Osteoblast (primary cell): ENCODE measurements at regions not wholly inside any gene's neighbourhood (a gene's known extent, or its start where the extent isn't known, plus 50 kb on each side); places are given as distances from the start of the nearest gene placed in this dataset.

Experiments used
- DNase-seq: peaks from one replicate; pipeline ENCODE4 v3.0.0; 2011; ENCODE audit warnings: low spot score, mixed read lengths; ENCODE audit not compliant: insufficient read length; ENCODE audit errors: missing footprints
- H2AFZ ChIP-seq: 2 replicates; pipeline ENCODE4 v1.6.0; 2011; ENCODE audit warnings: mild to moderate bottlenecking, low read length
- H3K27ac ChIP-seq: 2 replicates; pipeline ENCODE4 v1.5.1; 2011; ENCODE audit warnings: mild to moderate bottlenecking, low read depth, low read length, moderate library complexity
- H3K27me3 ChIP-seq: 2 replicates; pipeline ENCODE4 v1.6.0; 2012; ENCODE audit warnings: mild to moderate bottlenecking, control low read depth, inconsistent platforms, low read length, moderate library complexity; ENCODE audit not compliant: insufficient read depth
- H3K36me3 ChIP-seq: 2 replicates; pipeline ENCODE4 v1.5.1; 2011; ENCODE audit warnings: mild to moderate bottlenecking, low read length, control low read depth, moderate library complexity; ENCODE audit not compliant: insufficient read depth
- H3K4me1 ChIP-seq: 2 replicates; pipeline ENCODE4 v1.5.1; 2011; ENCODE audit warnings: mild to moderate bottlenecking, low read length, control low read depth, moderate library complexity; ENCODE audit not compliant: insufficient read depth
- H3K4me2 ChIP-seq: 2 replicates; pipeline ENCODE4 v1.6.0; 2011; ENCODE audit warnings: mild to moderate bottlenecking, low read length; ENCODE audit not compliant: insufficient read depth
- H3K4me3 ChIP-seq: fragments of 200-600 bp; sonication (generic); 3 replicates; pipeline ENCODE4 v1.5.1; 2012; ENCODE audit warnings: mild to moderate bottlenecking, low read length, inconsistent platforms; ENCODE audit not compliant: insufficient read depth
- H3K79me2 ChIP-seq: 2 replicates; pipeline ENCODE4 v1.6.0; 2012; ENCODE audit warnings: mild to moderate bottlenecking, low read length, control low read depth, inconsistent platforms; ENCODE audit not compliant: insufficient read depth
- H3K9me3 ChIP-seq: 2 replicates; pipeline ENCODE4 v1.5.1; 2011; ENCODE audit warnings: low read depth, low read length, control low read depth
- H4K20me1 ChIP-seq: 2 replicates; pipeline ENCODE4 v1.6.0; 2012; ENCODE audit warnings: mild to moderate bottlenecking, low read length, control low read depth; ENCODE audit not compliant: insufficient read depth
- CTCF ChIP-seq: IDR thresholded peaks from 2 replicates; pipeline ENCODE4 v1.5.1; 2011; ENCODE audit warnings: mild to moderate bottlenecking, low read depth, low read length, moderate library complexity; ENCODE audit errors: extremely low read depth

GRCh38 chr7:142608630-142609428 lies 140.4 kb upstream of the PRSS1 start:
- H3K27ac ChIP-seq, result no peak overlapping the region
- DNase-seq, result no peak
- no peak overlapping the region for H3K4me2 ChIP-seq
- H3K9me3 ChIP-seq, result no peaks in the 10 kb centered on the region
- peaks cover 15% of the 10 kb centered on the region for H3K27me3 ChIP-seq
- no peak for TF ChIP-seq CTCF
- no peaks in the 10 kb centered on the region for H3K79me2 ChIP-seq
- H3K4me1 ChIP-seq, result no peaks in the 10 kb centered on the region
- H4K20me1 ChIP-seq, result no peaks in the 10 kb centered on the region
- no peaks in the 10 kb centered on the region for H3K36me3 ChIP-seq
- H3K4me3 ChIP-seq, result no peak overlapping the region
- no peak overlapping the region for H2AFZ ChIP-seq

GRCh38 chr7:142607351-142607750 lies 141.9 kb upstream of the PRSS1 start:
- no peaks in the 10 kb centered on the region for H3K36me3 ChIP-seq
- TF ChIP-seq CTCF, result no peak
- peaks cover under 1% of the 10 kb centered on the region for H3K4me1 ChIP-seq
- no peaks in the 10 kb centered on the region for H3K79me2 ChIP-seq
- no peak overlapping the region for H3K4me3 ChIP-seq
- peaks cover 15% of the 10 kb centered on the region for H3K27me3 ChIP-seq
- H2AFZ ChIP-seq, result no peak overlapping the region
- H4K20me1 ChIP-seq, result no peaks in the 10 kb centered on the region
- no peaks in the 10 kb centered on the region for H3K9me3 ChIP-seq
- DNase-seq, result no peak
- H3K27ac ChIP-seq, result no peak overlapping the region
- no peak overlapping the region for H3K4me2 ChIP-seq

GRCh38 chr7:142606081-142606480 lies 143.2 kb upstream of the PRSS1 start:
- TF ChIP-seq CTCF, result no peak
- Histone ChIP-seq H3K4me3 (no peak overlapping the region), H3K9me3 (no peaks in the 10 kb centered on the region), H3K27ac (no peak overlapping the region), H3K27me3 (peaks cover 20% of the 10 kb centered on the region), H3K36me3 (no peaks in the 10 kb centered on the region), H3K79me2 (no peaks in the 10 kb centered on the region), H3K4me1 (peaks cover 3% of the 10 kb centered on the region), H4K20me1 (no peaks in the 10 kb centered on the region), H3K4me2 (no peak overlapping the region), H2AFZ (no peak overlapping the region)
- no peak for DNase-seq

GRCh38 chr7:142604671-142605070 lies 144.6 kb upstream of the PRSS1 start:
- peaks cover 3% of the 10 kb centered on the region for H3K4me1 ChIP-seq
- no peak for TF ChIP-seq CTCF
- no peak for DNase-seq

More at GRCh38 chr7:142604671-142605070, 144.6 kb upstream of the PRSS1 start:
- H3K4me3 ChIP-seq, result no peak overlapping the region
- H4K20me1 ChIP-seq, result no peaks in the 10 kb centered on the region
- no peak overlapping the region for H3K4me2 ChIP-seq
- no peaks in the 10 kb centered on the region for H3K9me3 ChIP-seq
- no peaks in the 10 kb centered on the region for H3K36me3 ChIP-seq
- H3K27me3 ChIP-seq, result peaks cover 27% of the 10 kb centered on the region
- H3K27ac ChIP-seq, result no peak overlapping the region
- H3K79me2 ChIP-seq, result no peaks in the 10 kb centered on the region
- H2AFZ ChIP-seq, result no peak overlapping the region
